Bone marrow (tissue), 2 donors: ENCODE measurements at regions not wholly inside any gene's neighbourhood (a gene's known extent, or its start where the extent isn't known, plus 50 kb on each side); places are given as distances from the start of the nearest gene placed in this dataset.
"Not testable (repeated sequence)": the region's sequence is repeated elsewhere in the genome, so short reads cannot be mapped to it uniquely, and the experiment has no call there.

Experiments
- DNase-seq, 2 donors: peaks; one replicate each; lab custom pipeline; 2025; lab: John Stamatoyannopoulos, UW

- no peak for DNase-seq
Observed at GRCh38 chr7:110480964-110481363, 610.0 kb upstream of the LRRN3 start.

- DNase-seq: no peak
Observed at GRCh38 chr7:110483553-110483952, 607.4 kb upstream of the LRRN3 start.

GRCh38 chr7:110484356-110484755 is 606.6 kb upstream of the LRRN3 start:
- no peak for DNase-seq

DNA sequence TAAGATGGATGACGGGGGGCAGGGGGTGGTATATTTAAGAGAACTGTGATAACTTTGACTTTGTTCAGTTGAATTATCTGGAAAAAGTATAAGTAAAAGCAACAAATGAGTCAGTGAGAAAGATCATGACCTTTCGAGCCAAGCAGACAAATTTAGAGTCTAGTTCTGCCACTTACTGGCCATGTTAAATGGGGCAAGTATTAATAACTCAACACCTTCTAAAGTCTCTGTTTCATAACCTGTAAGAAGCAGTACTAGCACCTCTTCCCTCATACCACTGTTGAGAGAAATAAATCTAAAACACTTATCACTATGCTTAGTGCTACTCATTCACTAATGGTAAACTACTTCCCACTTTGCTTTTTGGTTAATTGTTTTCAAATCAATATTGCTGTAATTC is 604.4 kb upstream of the LRRN3 start:
- DNase-seq: no peak

- DNase-seq: peak in 1 of 2 donors; percentile 45
Observed at GRCh38 chr7:110502888-110503465, 588.0 kb upstream of the LRRN3 start.

- no peak for DNase-seq
Observed at GRCh38 chr7:110507369-110507768, 583.6 kb upstream of the LRRN3 start.

GRCh38 chr7:110507832-110508231 is 583.1 kb upstream of the LRRN3 start:
- no peak for DNase-seq

GRCh38 chr7:110514975-110515551 is 575.9 kb upstream of the LRRN3 start:
- DNase-seq: not testable (repeated sequence)

GRCh38 chr7:110519851-110520250 is 571.1 kb upstream of the LRRN3 start:
- no peak for DNase-seq

- DNase-seq: no peak
Observed at GRCh38 chr7:110521357-110521911, 569.5 kb upstream of the LRRN3 start.

DNA sequence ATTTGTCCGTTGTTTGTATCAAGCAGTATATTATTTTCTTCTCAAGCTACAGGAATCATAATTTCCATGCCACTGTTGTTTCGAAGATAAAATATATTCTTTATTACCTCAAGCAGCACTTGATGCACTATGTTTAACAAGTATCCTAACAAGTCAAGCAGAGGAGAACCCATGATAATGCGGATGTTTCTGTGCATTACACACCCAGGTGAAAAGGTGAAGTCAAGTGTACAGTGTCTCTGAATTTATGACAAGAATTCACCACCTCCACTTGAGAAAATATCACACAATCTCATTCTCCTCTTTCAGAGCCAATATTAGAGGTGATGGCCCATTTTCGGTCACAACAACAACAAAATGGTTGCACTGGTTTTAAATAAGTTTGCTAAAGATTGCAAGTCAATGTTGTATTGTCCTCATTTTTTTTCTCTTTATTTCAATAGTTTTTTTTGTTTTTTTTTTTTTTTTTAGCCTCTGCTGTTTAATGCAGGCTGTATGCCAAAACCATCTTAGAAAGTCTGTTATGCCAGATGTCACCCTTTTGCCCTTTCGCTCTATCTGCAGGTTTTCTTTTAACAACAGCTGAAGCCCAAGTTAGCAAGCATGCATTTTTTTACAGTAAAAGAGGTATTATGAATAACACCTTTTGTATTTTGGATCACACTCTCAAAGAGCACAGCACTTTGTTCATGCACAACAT is 568.7 kb upstream of the LRRN3 start:
- DNase-seq: no peak

GRCh38 chr7:110522761-110523200 is 568.1 kb upstream of the LRRN3 start:
- no peak for DNase-seq

DNA sequence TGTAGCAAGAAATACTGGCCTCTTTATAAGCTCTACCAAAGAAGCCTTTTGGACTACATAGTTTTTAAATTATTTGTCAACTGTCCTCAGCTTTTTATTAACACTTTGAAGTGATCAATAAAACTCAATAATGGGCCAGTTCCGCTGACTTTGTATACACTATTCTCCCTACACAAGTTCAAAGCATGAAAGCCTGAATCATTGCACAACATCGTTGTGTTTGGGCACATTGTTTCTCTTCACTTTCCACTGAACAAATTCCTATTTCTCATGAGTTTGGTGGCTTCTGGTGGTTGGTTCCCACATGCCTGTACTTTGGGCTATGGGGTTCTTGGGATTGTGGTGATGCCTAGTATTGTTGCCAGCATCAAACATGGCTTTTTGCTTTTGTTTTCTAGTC is 561.8 kb upstream of the LRRN3 start:
- DNase-seq: no peak

DNA sequence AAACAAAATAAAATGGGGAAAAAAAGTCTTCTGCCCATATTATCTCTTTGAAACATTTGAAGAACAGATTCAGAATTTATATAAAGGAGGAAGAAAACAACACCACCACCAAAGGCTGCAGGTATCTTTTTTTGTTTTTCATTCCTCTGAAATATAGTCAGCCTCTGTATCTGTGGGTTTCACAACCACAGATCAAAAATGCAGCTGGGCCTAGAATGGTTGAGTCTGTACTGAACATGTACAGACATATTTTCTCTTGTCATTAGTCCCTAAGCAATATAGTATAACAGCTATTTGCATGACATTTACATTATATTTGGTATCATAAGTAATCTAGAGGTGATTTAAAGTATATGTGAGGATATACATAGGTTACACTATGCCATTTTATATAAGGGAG is 559.7 kb upstream of the LRRN3 start:
- DNase-seq: no peak

- DNase-seq: no peak
Observed at GRCh38 chr7:110534241-110534931, 556.5 kb upstream of the LRRN3 start.

DNA sequence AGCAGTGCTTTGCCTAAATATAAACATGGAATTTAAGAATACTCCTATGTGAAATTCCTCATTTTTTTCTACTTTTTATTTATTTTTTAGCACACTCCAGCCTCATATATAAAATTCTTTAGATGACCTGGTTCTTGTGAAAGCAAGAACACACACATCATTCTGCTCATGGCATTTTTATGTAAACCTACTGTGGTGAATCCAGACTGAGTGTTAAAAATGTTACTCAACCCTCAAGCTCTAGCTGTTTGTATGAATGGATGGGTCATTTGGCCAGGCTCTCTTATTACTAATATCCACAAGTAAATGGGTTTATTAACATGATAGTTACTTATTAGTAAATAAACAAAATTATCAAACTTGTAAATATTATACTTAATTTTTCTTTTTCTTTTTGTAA is 551.7 kb upstream of the LRRN3 start:
- DNase-seq: no peak

DNA sequence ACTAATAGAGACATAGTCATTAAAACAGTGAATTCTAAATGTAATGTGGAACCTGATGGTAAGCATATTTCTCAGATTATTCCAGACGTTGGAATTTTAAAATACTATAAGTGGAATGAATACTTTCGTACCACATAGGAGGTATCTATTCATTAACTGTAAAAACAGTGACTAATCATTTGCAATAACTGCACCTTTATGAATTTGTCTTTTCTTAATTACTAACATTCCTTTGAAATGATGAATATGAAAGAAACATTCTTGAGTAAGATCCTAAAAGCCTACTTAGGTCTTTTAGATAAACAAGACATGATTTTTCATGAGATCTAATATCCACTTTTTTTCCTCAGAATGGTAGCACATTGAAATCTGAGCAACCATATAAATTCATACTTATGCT is 549.0 kb upstream of the LRRN3 start:
- no peak for DNase-seq

DNA sequence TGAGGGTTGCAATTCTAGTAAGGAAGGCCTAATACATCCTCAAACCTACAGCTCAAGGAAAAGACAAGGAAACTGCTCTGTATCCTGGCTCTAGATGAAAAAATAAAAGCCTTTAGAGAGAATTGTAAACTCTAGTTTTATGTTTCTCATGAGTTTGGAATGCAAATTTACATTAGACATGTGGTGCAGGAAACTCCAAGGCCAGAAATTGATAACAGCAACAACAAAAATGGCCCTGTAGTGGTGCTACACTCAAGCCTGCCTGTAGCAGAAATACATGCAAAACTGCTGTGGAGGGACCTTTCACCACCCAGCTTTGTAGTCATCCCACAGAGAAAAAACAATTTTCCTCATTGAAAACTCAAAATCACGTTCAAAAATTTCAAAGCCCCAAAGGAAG is 546.7 kb upstream of the LRRN3 start:
- no peak for DNase-seq

GRCh38 chr7:110548372-110548771 is 542.6 kb upstream of the LRRN3 start:
- no peak for DNase-seq

GRCh38 chr7:110557136-110557535 is 533.8 kb upstream of the LRRN3 start:
- DNase-seq: no peak

GRCh38 chr7:110563286-110563685 is 527.6 kb upstream of the LRRN3 start:
- not testable (repeated sequence) for DNase-seq

- no peak for DNase-seq
Observed at GRCh38 chr7:110564246-110564645, 526.7 kb upstream of the LRRN3 start.

- DNase-seq: no peak
Observed at GRCh38 chr7:110568388-110568787, 522.5 kb upstream of the LRRN3 start.
